K562 (cell line): ENCODE measurements at regions not wholly inside any gene's neighbourhood (a gene's known extent, or its start where the extent isn't known, plus 50 kb on each side); places are given as distances from the start of the nearest gene placed in this dataset.

Experiments
- ATAC-seq: fragments of 200-7000 bp; cut with Tn5 transposase; 3 replicates; pipeline ENCODE4 v1.9.1; 2020; ENCODE audit warnings: moderate library complexity
- BruUV-seq: library from RNA; stranded (reverse); fragments of 400-500 nt; replicated peaks from 2 replicates; lab custom pipeline; 2021; lab: Mats Ljungman, UMichigan
- CTCF ChIA-PET: fragments of 300-600 bp; formaldehyde crosslinking; extraction: SDS; loops from one replicate; lab custom pipeline; 2021; ENCODE audit warnings: low intra/inter-chr PET ratio; lab: Yijun Ruan, JAX
- POLR2A ChIA-PET: fragments of 300-600, 350-650 bp; sonication (Branson Sonifier 250); formaldehyde crosslinking; extraction: SDS; loops from one replicate; lab custom pipeline; 2021; ENCODE audit warnings: antibody characterized with exemption, inconsistent platforms; lab: Yijun Ruan, JAX
- DNase-seq, 4 experiments: peaks; one replicate each; pipeline versions ENCODE4 v3.0.0 to v3.0.0-alpha.2; 2011 to 2018; ENCODE audit warnings: low spot score in 3 of 4, mixed read lengths in 3 of 4; ENCODE audit errors: extremely low read depth in 1 of 4
- FAIRE-seq: peaks from 2 replicates; lab custom pipeline; 2011; peaks lifted over from hg19 to GRCh38; lab: Jason Lieb, UNC
- H2AFZ ChIP-seq: 2 replicates; pipeline ENCODE4 v1.6.0; 2011; ENCODE audit warnings: low read depth, low read length, control low read depth, inconsistent platforms
- H3K27ac ChIP-seq: fragments of 200-600 bp; 3 replicates; pipeline ENCODE4 v1.8.0; 2011; ENCODE audit warnings: low read depth, mild to moderate bottlenecking, control low read depth, inconsistent platforms, low read length, moderate library complexity, mixed read lengths; ENCODE audit errors: extremely low read depth
- H3K27me3 ChIP-seq, 2 experiments: fragments of 300-600 bp in 1 of 2; 2 replicates in 1 of 2; 3 replicates in 1 of 2; pipeline versions ENCODE4 v1.6.0 to v1.8.0; 2011; ENCODE audit warnings: inconsistent platforms in 2 of 2, low read length in 2 of 2, mild to moderate bottlenecking in 1 of 2, mixed read lengths in 1 of 2, moderate library complexity in 1 of 2; ENCODE audit not compliant: control insufficient read depth in 2 of 2, insufficient read depth in 2 of 2
- H3K36me3 ChIP-seq: fragments of 300-600 bp; 3 replicates; pipeline ENCODE4 v1.8.0; 2011; ENCODE audit warnings: mild to moderate bottlenecking, low read length, inconsistent platforms; ENCODE audit not compliant: control insufficient read depth, insufficient read depth
- H3K4me1 ChIP-seq, 2 experiments: fragments of 200-600 bp in 1 of 2; replicated peaks in 1 of 2; 2 replicates in 1 of 2; 3 replicates in 1 of 2; pipeline versions ENCODE4 v1.5.1 to v1.8.0; 2011; ENCODE audit warnings: inconsistent platforms in 2 of 2, low read length in 2 of 2, mild to moderate bottlenecking in 1 of 2, mixed read lengths in 1 of 2, moderate library complexity in 1 of 2; ENCODE audit not compliant: control insufficient read depth in 2 of 2, insufficient read depth in 2 of 2
- H3K4me2 ChIP-seq: 2 replicates; pipeline ENCODE4 v1.6.1; 2011; ENCODE audit warnings: low read length, control low read depth, inconsistent platforms, mixed read lengths; ENCODE audit not compliant: insufficient read depth
- H3K4me3 ChIP-seq: fragments of 200-600 bp; sonication (generic), shearing (Covaris generic); 2 replicates; pipeline ENCODE4 v1.5.1; 2016; ENCODE audit warnings: control low read depth, inconsistent platforms
- H3K79me2 ChIP-seq: fragments of 200-600 bp; 3 replicates; pipeline ENCODE4 v1.8.0; 2011; ENCODE audit warnings: low read length, inconsistent platforms; ENCODE audit not compliant: control insufficient read depth, insufficient read depth
- H3K9ac ChIP-seq, 2 experiments: 2 replicates each; pipeline versions ENCODE4 v1.6.0 to v1.6.1; 2011; ENCODE audit warnings: low read depth in 2 of 2, low read length in 2 of 2, control low read depth in 1 of 2, inconsistent platforms in 1 of 2, mild to moderate bottlenecking in 1 of 2, mixed read lengths in 1 of 2; ENCODE audit not compliant: insufficient read depth in 1 of 2
- H3K9me1 ChIP-seq: one replicate; pipeline ENCODE4 v1.6.0; 2011; ENCODE audit warnings: inconsistent platforms, mild to moderate bottlenecking, low read length, moderate library complexity; ENCODE audit not compliant: control insufficient read depth, insufficient read depth
- H3K9me3 ChIP-seq: replicated peaks from 2 replicates; pipeline ENCODE4 v1.5.1; 2011; ENCODE audit warnings: low read depth, low read length, inconsistent platforms; ENCODE audit not compliant: control insufficient read depth, insufficient read depth
- H4K20me1 ChIP-seq: replicated peaks from 2 replicates; pipeline ENCODE4 v1.6.1; 2011; ENCODE audit warnings: low read length, inconsistent platforms, mixed read lengths; ENCODE audit not compliant: control insufficient read depth, insufficient read depth
- DIDO1 ChIP-seq: fragments of 450-650 bp; IDR thresholded peaks from 2 replicates; pipeline ENCODE4 v1.6.1; 2016; ENCODE audit warnings: low read depth, missing biosample characterization, missing genetic modification characterization
- ELF4 ChIP-seq: fragments of 450-650 bp; formaldehyde crosslinking; IDR thresholded peaks from 2 replicates; pipeline ENCODE4 v1.4.0; 2022; ENCODE audit warnings: missing genetic modification characterization
- HSF4 ChIP-seq: fragments of 250-450 bp; sonication (Bioruptor Pico); IDR thresholded peaks from 2 replicates; pipeline ENCODE4 v2.1.2; 2022; ENCODE audit warnings: mild to moderate bottlenecking, moderate library complexity, borderline replicate concordance
- MTA2 ChIP-seq: fragments of 450-650 bp; IDR thresholded peaks from 2 replicates; pipeline ENCODE4 v1.6.1; 2016; ENCODE audit warnings: low read depth
- NELFE ChIP-seq: IDR thresholded peaks from 2 replicates; pipeline ENCODE4 v1.6.1; 2011; ENCODE audit warnings: mild to moderate bottlenecking; ENCODE audit not compliant: insufficient read depth, insufficient read length
- NR2C2 ChIP-seq, 2 experiments: fragments of 200-800 bp in 1 of 2; sonication (Bioruptor generic) in 1 of 2; sonication (generic) in 1 of 2; formaldehyde crosslinking in 1 of 2; IDR thresholded peaks; 2 replicates each; pipeline versions ENCODE4 v1.6.1 to v1.8.0; 2016 to 2022; ENCODE audit warnings: mild to moderate bottlenecking in 1 of 2, missing compliant biosample characterization in 1 of 2, missing genetic modification characterization in 1 of 2, missing genetic modification reagents in 1 of 2
- PML ChIP-seq: IDR thresholded peaks from 2 replicates; pipeline ENCODE4 v1.6.1; 2012; ENCODE audit warnings: low read length, inconsistent platforms
- POLR2A ChIP-seq: fragments of 450-650 bp; conservative IDR thresholded peaks from 2 replicates; pipeline ENCODE4 v1.6.1; 2016
- POLR2B ChIP-seq: fragments of 450-650 bp; IDR thresholded peaks from 2 replicates; pipeline ENCODE4 v1.6.1; 2018; ENCODE audit warnings: low read depth; ENCODE audit not compliant: partially characterized antibody
- RCOR1 ChIP-seq, 2 experiments: IDR thresholded peaks; 2 replicates each; pipeline ENCODE4 v1.6.1; 2012; ENCODE audit warnings: low read depth in 2 of 2, low read length in 2 of 2, borderline replicate concordance in 1 of 2, improper control_type of control experiment in 1 of 2
- SMARCA4 ChIP-seq: fragments of 450-650 bp; IDR thresholded peaks from 2 replicates; pipeline ENCODE4 v1.6.1; 2016
- STAT5B ChIP-seq: fragments of 250-450 bp; sonication (Bioruptor Pico); IDR thresholded peaks from 2 replicates; pipeline ENCODE4 v1.8.0; 2021; ENCODE audit warnings: mild to moderate bottlenecking, inconsistent platforms
- ZNF445 ChIP-seq: fragments of 250-450 bp; sonication (Bioruptor Pico); IDR thresholded peaks from 2 replicates; pipeline ENCODE4 v1.4.0; 2020; ENCODE audit warnings: low read depth, mild to moderate bottlenecking, moderate library complexity
- WGBS: fragments of 100-300 bp; shearing (Covaris generic); methylation state at CpG from one replicate; pipeline ENCODE4 v1.1.6; 2016; ENCODE audit warnings: low coverage, mixed read lengths; ENCODE audit not compliant: insufficient coverage; ENCODE audit errors: missing lambda C conversion rate; 5-methylcytosine and 5-hydroxymethylcytosine counted together
- in situ Hi-C: fragments of 300-500 bp; cut with MboI; formaldehyde crosslinking; loops from 4 replicates; pipeline ENCODE4 v1.15.0; 2018; ENCODE audit warnings: inconsistent platforms, mixed read lengths
- intact Hi-C: fragments of 100-400 bp; cut with micrococcal nuclease; formaldehyde crosslinking; loops from 2 replicates; pipeline ENCODE4 v1.14.2; 2022
- TF ChIP-seq, protein P1 (sequence below): fragments of 450-650 bp; IDR thresholded peaks from 2 replicates; pipeline ENCODE4 v1.6.1; 2017; ENCODE audit warnings: antibody characterized with exemption, mild to moderate bottlenecking
- TF ChIP-seq, protein P2 (sequence below): fragments of 250-450 bp; sonication (Bioruptor Pico); IDR thresholded peaks from 2 replicates; pipeline ENCODE4 v1.5.0; 2022; ENCODE audit warnings: mild to moderate bottlenecking

DNA sequence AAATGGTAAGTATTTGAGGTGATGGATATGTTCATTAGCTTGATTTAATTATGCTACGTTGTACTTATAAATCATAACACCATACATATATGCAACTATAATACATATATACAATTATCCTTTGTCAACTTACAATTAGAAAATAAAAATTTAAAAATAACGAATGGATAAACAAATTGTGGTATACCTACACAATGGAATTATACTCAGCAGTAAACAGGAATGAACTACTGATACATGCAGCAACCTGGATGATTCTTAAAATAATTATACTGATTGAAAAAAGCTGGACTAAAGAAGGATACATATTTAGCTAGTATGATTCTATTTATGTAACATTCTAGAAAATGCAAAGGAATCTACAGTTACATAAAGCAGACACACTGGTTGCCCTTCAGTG lies 425.7 kb downstream of the DYNC2H1 start (continued):
- TF ChIP-seq, protein P1, sequence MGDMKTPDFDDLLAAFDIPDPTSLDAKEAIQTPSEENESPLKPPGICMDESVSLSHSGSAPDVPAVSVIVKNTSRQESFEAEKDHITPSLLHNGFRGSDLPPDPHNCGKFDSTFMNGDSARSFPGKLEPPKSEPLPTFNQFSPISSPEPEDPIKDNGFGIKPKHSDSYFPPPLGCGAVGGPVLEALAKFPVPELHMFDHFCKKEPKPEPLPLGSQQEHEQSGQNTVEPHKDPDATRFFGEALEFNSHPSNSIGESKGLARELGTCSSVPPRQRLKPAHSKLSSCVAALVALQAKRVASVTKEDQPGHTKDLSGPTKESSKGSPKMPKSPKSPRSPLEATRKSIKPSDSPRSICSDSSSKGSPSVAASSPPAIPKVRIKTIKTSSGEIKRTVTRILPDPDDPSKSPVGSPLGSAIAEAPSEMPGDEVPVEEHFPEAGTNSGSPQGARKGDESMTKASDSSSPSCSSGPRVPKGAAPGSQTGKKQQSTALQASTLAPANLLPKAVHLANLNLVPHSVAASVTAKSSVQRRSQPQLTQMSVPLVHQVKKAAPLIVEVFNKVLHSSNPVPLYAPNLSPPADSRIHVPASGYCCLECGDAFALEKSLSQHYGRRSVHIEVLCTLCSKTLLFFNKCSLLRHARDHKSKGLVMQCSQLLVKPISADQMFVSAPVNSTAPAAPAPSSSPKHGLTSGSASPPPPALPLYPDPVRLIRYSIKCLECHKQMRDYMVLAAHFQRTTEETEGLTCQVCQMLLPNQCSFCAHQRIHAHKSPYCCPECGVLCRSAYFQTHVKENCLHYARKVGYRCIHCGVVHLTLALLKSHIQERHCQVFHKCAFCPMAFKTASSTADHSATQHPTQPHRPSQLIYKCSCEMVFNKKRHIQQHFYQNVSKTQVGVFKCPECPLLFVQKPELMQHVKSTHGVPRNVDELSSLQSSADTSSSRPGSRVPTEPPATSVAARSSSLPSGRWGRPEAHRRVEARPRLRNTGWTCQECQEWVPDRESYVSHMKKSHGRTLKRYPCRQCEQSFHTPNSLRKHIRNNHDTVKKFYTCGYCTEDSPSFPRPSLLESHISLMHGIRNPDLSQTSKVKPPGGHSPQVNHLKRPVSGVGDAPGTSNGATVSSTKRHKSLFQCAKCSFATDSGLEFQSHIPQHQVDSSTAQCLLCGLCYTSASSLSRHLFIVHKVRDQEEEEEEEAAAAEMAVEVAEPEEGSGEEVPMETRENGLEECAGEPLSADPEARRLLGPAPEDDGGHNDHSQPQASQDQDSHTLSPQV: no peak
- TF ChIP-seq NR2C2 (CRISPR knock-in tag; IDR thresholded peaks at IDR 0.05): no peak
- no peak for TF ChIP-seq NR2C2 (tag; IDR thresholded peaks at IDR 0.05)
- no peak for TF ChIP-seq ELF4 (CRISPR knock-in tag)
- no peak for TF ChIP-seq RCOR1 (IDR thresholded peaks at IDR 0.05; ENCODE audit: borderline replicate concordance in 1 of 2, low read depth in 2 of 2, low read length in 2 of 2)
- no peak for TF ChIP-seq DIDO1 (tag)
- no peak for TF ChIP-seq POLR2A
- TF ChIP-seq POLR2B: no peak
- no peak for TF ChIP-seq SMARCA4
- no peak for TF ChIP-seq MTA2

DNA sequence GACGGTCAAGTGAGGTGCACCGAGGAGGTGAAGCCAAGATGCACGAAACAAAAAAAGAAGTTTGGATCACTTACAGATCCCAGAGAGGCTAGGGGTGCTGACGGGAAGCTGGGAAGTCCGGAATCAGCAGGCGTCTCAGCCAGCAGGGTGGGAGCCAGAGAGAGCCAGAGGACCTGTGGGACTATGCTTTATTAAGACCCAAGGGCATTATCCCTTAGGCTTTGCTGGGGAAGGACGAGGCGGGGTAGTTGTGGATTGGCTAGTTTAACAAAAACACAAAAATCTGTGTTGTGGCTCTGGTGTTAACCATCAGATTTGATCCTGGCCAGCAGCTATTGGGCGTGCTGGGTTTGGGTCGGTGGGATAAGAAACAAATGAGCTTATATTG lies 427.1 kb downstream of the DYNC2H1 start:
- no peak for DNase-seq
- BruUV-seq: no TSS peak
- CTCF ChIA-PET: no interaction called here
- Histone ChIP-seq H2AFZ (no peak overlapping the region), H3K4me3 (no peak overlapping the region), H3K9me3 (no peaks in the 10 kb centered on the region), H3K79me2 (no peaks in the 10 kb centered on the region), H3K27ac (no peak overlapping the region), H4K20me1 (no peaks in the 10 kb centered on the region), H3K27me3 (no peaks in the 10 kb centered on the region), H3K36me3 (no peaks in the 10 kb centered on the region), H3K4me2 (no peak overlapping the region), H3K9ac (no peak overlapping the region), H3K9me1 (no peaks in the 10 kb centered on the region), H3K4me1 (no peaks in the 10 kb centered on the region)
- no peak for ATAC-seq
- POLR2A ChIA-PET: no interaction called here
- FAIRE-seq: no peak
- in situ Hi-C loops (no loop called here), intact Hi-C loops (no loop called here)
- TF ChIP-seq NELFE (no peak), PML (no peak), STAT5B (CRISPR knock-in tag) (no peak), HSF4 (CRISPR knock-in tag) (no peak), ZNF445 (no peak)
- TF ChIP-seq, protein P2, sequence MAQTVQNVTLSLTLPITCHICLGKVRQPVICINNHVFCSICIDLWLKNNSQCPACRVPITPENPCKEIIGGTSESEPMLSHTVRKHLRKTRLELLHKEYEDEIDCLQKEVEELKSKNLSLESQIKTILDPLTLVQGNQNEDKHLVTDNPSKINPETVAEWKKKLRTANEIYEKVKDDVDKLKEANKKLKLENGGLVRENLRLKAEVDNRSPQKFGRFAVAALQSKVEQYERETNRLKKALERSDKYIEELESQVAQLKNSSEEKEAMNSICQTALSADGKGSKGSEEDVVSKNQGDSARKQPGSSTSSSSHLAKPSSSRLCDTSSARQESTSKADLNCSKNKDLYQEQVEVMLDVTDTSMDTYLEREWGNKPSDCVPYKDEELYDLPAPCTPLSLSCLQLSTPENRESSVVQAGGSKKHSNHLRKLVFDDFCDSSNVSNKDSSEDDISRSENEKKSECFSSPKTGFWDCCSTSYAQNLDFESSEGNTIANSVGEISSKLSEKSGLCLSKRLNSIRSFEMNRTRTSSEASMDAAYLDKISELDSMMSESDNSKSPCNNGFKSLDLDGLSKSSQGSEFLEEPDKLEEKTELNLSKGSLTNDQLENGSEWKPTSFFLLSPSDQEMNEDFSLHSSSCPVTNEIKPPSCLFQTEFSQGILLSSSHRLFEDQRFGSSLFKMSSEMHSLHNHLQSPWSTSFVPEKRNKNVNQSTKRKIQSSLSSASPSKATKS (CRISPR knock-in tag): no peak
- under 1% methylated on average over 10 of the region's 10 CpGs for WGBS
